ENCODE measurements at regions not wholly inside any gene's neighbourhood (a gene's known extent, or its start where the extent isn't known, plus 50 kb on each side); places are given as distances from the start of the nearest gene placed in this dataset.
"Not testable (repeated sequence)": the region's sequence is repeated elsewhere in the genome, so short reads cannot be mapped to it uniquely, and the experiment has no call there.

DNA sequence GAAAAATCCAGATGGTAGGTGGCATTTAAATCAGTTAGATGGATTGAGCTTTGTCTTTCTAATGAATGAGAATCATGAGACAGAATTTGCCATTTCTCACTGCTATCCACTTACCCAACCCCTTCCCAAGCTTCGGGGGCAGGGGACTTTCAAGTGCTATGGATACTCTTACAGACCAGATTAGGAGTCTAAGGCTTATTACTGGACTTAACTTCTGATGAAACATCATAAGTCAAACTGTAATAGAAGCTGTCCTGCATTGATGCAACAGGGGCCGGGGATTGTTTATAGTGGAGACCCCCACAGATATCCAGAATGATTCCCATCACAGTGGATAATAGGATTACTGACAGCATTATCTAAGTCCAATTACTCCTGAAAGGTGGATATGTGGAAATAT lies 267.0 kb downstream of the NUF2 start:
- TF ChIP-seq CTCF (IDR thresholded peaks at IDR 0.05): no peak
- TF ChIP-seq POLR2A (IDR thresholded peaks at IDR 0.05): no peak

GRCh38 chr1:163589735-163590134 lies 268.0 kb downstream of the NUF2 start:
- intact Hi-C loops (cut with DNase I): no loop called here
- no peak for DNase-seq
- Histone ChIP-seq H3K4me1 (peaks cover 0 to 7% (median 0%) of the 10 kb centered on the region in 4 donors), H3K27ac (no peak overlapping the region), H3K36me3 (no peaks in the 10 kb centered on the region), H3K9me3 (no peaks in the 10 kb centered on the region), H3K4me3 (no peak overlapping the region), H3K27me3 (no peaks in the 10 kb centered on the region)
- WGBS (ENCODE audit: insufficient coverage, low coverage, low lambda C conversion rate, missing lambda C conversion rate): 29% methylated on average over 1 of the region's 2 CpGs
- no peak for TF ChIP-seq POLR2A (IDR thresholded peaks at IDR 0.05)
- TF ChIP-seq CTCF (IDR thresholded peaks at IDR 0.05): no peak
- ATAC-seq: no peak

More for the DNA sequence above, 267.0 kb downstream of the NUF2 start:
- intact Hi-C loops (cut with DNase I): no loop called here
- H3K4me3 ChIP-seq: no peak overlapping the region
- no peaks in the 10 kb centered on the region for H3K36me3 ChIP-seq
- DNase-seq (no peak), ATAC-seq (no peak)
- H3K4me1 ChIP-seq: peaks cover 0 to 7% (median 0%) of the 10 kb centered on the region in 4 donors
- H3K27me3 ChIP-seq: no peaks in the 10 kb centered on the region
- H3K9me3 ChIP-seq: no peaks in the 10 kb centered on the region
- WGBS (ENCODE audit: insufficient coverage, low coverage, low lambda C conversion rate, missing lambda C conversion rate): 86% methylated on average over 1 of the region's 2 CpGs
- no peak overlapping the region for H3K27ac ChIP-seq

DNA sequence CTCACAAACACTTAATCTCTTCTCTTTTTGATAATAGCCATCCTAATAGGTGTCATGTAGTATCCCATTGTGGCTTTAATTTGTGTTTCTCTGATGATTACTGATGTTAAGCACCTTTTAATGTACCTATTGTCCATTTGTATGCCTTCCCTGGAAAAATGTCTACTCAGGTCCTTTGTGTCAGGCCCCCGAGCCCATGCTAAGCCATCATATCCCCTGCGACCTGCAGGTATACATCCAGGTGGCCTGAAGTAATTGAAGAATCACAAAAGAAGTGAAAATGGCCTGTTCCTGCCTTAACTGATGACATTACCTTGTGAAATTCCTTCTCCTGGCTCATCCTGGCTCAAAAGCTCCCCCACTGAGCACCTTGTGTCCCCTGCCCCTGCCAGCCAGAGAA lies 269.4 kb downstream of the NUF2 start:
- H3K27ac ChIP-seq; H3K4me1 ChIP-seq; H3K36me3 ChIP-seq; H3K27me3 ChIP-seq; intact Hi-C loops (cut with DNase I); H3K9me3 ChIP-seq; ATAC-seq; DNase-seq; H3K4me3 ChIP-seq: not testable (repeated sequence)
- WGBS (ENCODE audit: insufficient coverage, low coverage, low lambda C conversion rate, missing lambda C conversion rate): 62% methylated on average over 2 of the region's 2 CpGs

- DNase-seq; H3K27ac ChIP-seq; H3K27me3 ChIP-seq; ATAC-seq; intact Hi-C loops (cut with DNase I); H3K36me3 ChIP-seq; H3K4me3 ChIP-seq; H3K9me3 ChIP-seq; H3K4me1 ChIP-seq: not testable (repeated sequence)
- 55% methylated on average over 3 of the region's 3 CpGs for WGBS (ENCODE audit: insufficient coverage, low coverage, low lambda C conversion rate, missing lambda C conversion rate)
Measured at GRCh38 chr1:163592623-163593022, 270.9 kb downstream of the NUF2 start.

- H3K27ac ChIP-seq; DNase-seq; H3K4me1 ChIP-seq; intact Hi-C loops (cut with DNase I); H3K27me3 ChIP-seq; ATAC-seq; H3K9me3 ChIP-seq; H3K4me3 ChIP-seq; H3K36me3 ChIP-seq: not testable (repeated sequence)
- 68% methylated on average over 3 of the region's 3 CpGs for WGBS (ENCODE audit: insufficient coverage, low coverage, low lambda C conversion rate, missing lambda C conversion rate)
Measured at GRCh38 chr1:163596106-163596505, 274.4 kb downstream of the NUF2 start.

GRCh38 chr1:163596541-163597258 lies 274.9 kb downstream of the NUF2 start:
- no peaks in the 10 kb centered on the region for H3K9me3 ChIP-seq
- H3K27ac ChIP-seq: no peak overlapping the region
- no peak for ATAC-seq
- no peaks in the 10 kb centered on the region for H3K36me3 ChIP-seq
- intact Hi-C loops (cut with DNase I): no loop called here
- TF ChIP-seq CTCF (IDR thresholded peaks at IDR 0.05): no peak
- no peak for TF ChIP-seq POLR2A (IDR thresholded peaks at IDR 0.05)
- H3K4me1 ChIP-seq: no peaks in the 10 kb centered on the region
- no peaks in the 10 kb centered on the region for H3K27me3 ChIP-seq
- no peak for DNase-seq
- no peak overlapping the region for H3K4me3 ChIP-seq
- 35% methylated on average over 5 of the region's 5 CpGs for WGBS (ENCODE audit: insufficient coverage, low coverage, low lambda C conversion rate, missing lambda C conversion rate)

Measured in right lobe of liver (tissue), 6 donors.